ENCODE measurements at regions not wholly inside any gene's neighbourhood (a gene's known extent, or its start where the extent isn't known, plus 50 kb on each side); places are given as distances from the start of the nearest gene placed in this dataset.
"Not testable (repeated sequence)": the region's sequence is repeated elsewhere in the genome, so short reads cannot be mapped to it uniquely, and the experiment has no call there.

GRCh38 chr1:68919075-68919474 lies 422.2 kb upstream of the DEPDC1 start:
- WGBS (ENCODE audit: extremely low coverage, insufficient coverage, insufficient read length): no CpG with 5 or more reads among the region's 1 CpG
- H2AK5ac ChIP-seq (ENCODE audit: low read length): no peak overlapping the region
- H2AFZ ChIP-seq (ENCODE audit: insufficient read depth, low read length, poor library complexity): no peak overlapping the region
- H3K36me3 ChIP-seq (ENCODE audit: control insufficient read depth in 1 of 2, insufficient read depth in 2 of 2, low read length in 2 of 2): no peaks in the 10 kb centered on the region
- no peak overlapping the region for H2BK120ac ChIP-seq (ENCODE audit: insufficient read depth, low read length, poor library complexity)
- H3K4ac ChIP-seq (ENCODE audit: low read depth, low read length): no peak overlapping the region
- no peak overlapping the region for H4K12ac ChIP-seq (ENCODE audit: low read depth, low read length)
- no peaks in the 10 kb centered on the region for H3K79me1 ChIP-seq (ENCODE audit: low read length)
- no peak overlapping the region for H3K18ac ChIP-seq (ENCODE audit: low read length)
- DNase-seq: no peak
- H4K8ac ChIP-seq (ENCODE audit: low read depth, low read length): no peak overlapping the region
- no peak overlapping the region for H3K27ac ChIP-seq (ENCODE audit: low read depth, low read length)
- no peak overlapping the region for H3K14ac ChIP-seq (ENCODE audit: low read length)
- no peaks in the 10 kb centered on the region for H3K4me1 ChIP-seq (ENCODE audit: control insufficient read depth in 1 of 2, insufficient read depth in 2 of 2, low read length in 2 of 2)
- no peak overlapping the region for H4K91ac ChIP-seq (ENCODE audit: low read depth, low read length)
- no peak overlapping the region for H3K4me2 ChIP-seq (ENCODE audit: low read length)
- no peaks in the 10 kb centered on the region for H3K27me3 ChIP-seq (ENCODE audit: insufficient read depth, low read length)
- no peak overlapping the region for H3K9ac ChIP-seq (ENCODE audit: low read length)
- no peak overlapping the region for H3K23ac ChIP-seq (ENCODE audit: low read length)
- H3K79me2 ChIP-seq (ENCODE audit: control insufficient read depth, insufficient read depth, low read length, poor library complexity): no peaks in the 10 kb centered on the region
- H2BK12ac ChIP-seq (ENCODE audit: low read length): no peak overlapping the region
- no peak overlapping the region for H2BK5ac ChIP-seq (ENCODE audit: low read depth, low read length, poor library complexity)
- no peaks in the 10 kb centered on the region for H3K9me3 ChIP-seq (ENCODE audit: insufficient read depth, low read depth, low read length)
- H3K4me3 ChIP-seq (ENCODE audit: low read depth, low read length): no peak overlapping the region

GRCh38 chr1:68923475-68924088 lies 426.7 kb upstream of the DEPDC1 start:
- H2AFZ ChIP-seq (ENCODE audit: insufficient read depth, low read length, poor library complexity); H3K27me3 ChIP-seq (ENCODE audit: insufficient read depth, low read length); H3K4me3 ChIP-seq (ENCODE audit: low read depth, low read length); DNase-seq; H3K79me1 ChIP-seq (ENCODE audit: low read length); H3K9ac ChIP-seq (ENCODE audit: low read length); H3K27ac ChIP-seq (ENCODE audit: low read depth, low read length); H3K4me2 ChIP-seq (ENCODE audit: low read length); H3K9me3 ChIP-seq (ENCODE audit: insufficient read depth, low read depth, low read length); H3K4ac ChIP-seq (ENCODE audit: low read depth, low read length); H3K14ac ChIP-seq (ENCODE audit: low read length); H4K12ac ChIP-seq (ENCODE audit: low read depth, low read length); H4K91ac ChIP-seq (ENCODE audit: low read depth, low read length); H3K23ac ChIP-seq (ENCODE audit: low read length); H2BK120ac ChIP-seq (ENCODE audit: insufficient read depth, low read length, poor library complexity); H3K79me2 ChIP-seq (ENCODE audit: control insufficient read depth, insufficient read depth, low read length, poor library complexity); H2AK5ac ChIP-seq (ENCODE audit: low read length); H2BK12ac ChIP-seq (ENCODE audit: low read length); H3K4me1 ChIP-seq (ENCODE audit: control insufficient read depth in 1 of 2, insufficient read depth in 2 of 2, low read length in 2 of 2); H3K36me3 ChIP-seq (ENCODE audit: control insufficient read depth in 1 of 2, insufficient read depth in 2 of 2, low read length in 2 of 2); H3K18ac ChIP-seq (ENCODE audit: low read length); H4K8ac ChIP-seq (ENCODE audit: low read depth, low read length); H2BK5ac ChIP-seq (ENCODE audit: low read depth, low read length, poor library complexity): not testable (repeated sequence)
- WGBS (ENCODE audit: extremely low coverage, insufficient coverage, insufficient read length): no CpG with 5 or more reads among the region's 30 CpGs

GRCh38 chr1:68930101-68930500 lies 433.2 kb upstream of the DEPDC1 start:
- Histone ChIP-seq H3K9me3 (ENCODE audit: insufficient read depth, low read depth, low read length) (no peaks in the 10 kb centered on the region), H2AK5ac (ENCODE audit: low read length) (no peak overlapping the region), H3K23ac (ENCODE audit: low read length) (no peak overlapping the region), H2AFZ (ENCODE audit: insufficient read depth, low read length, poor library complexity) (no peak overlapping the region), H2BK12ac (ENCODE audit: low read length) (no peak overlapping the region), H3K4me2 (ENCODE audit: low read length) (no peak overlapping the region), H2BK120ac (ENCODE audit: insufficient read depth, low read length, poor library complexity) (no peak overlapping the region), H4K12ac (ENCODE audit: low read depth, low read length) (no peak overlapping the region), H3K27me3 (ENCODE audit: insufficient read depth, low read length) (no peaks in the 10 kb centered on the region), H3K4ac (ENCODE audit: low read depth, low read length) (no peak overlapping the region), H3K9ac (ENCODE audit: low read length) (no peak overlapping the region), H3K79me1 (ENCODE audit: low read length) (no peaks in the 10 kb centered on the region), H3K27ac (ENCODE audit: low read depth, low read length) (no peak overlapping the region), H3K4me3 (ENCODE audit: low read depth, low read length) (no peak overlapping the region), H4K8ac (ENCODE audit: low read depth, low read length) (no peak overlapping the region), H4K91ac (ENCODE audit: low read depth, low read length) (no peak overlapping the region), H3K14ac (ENCODE audit: low read length) (no peak overlapping the region), H3K36me3 (ENCODE audit: control insufficient read depth in 1 of 2, insufficient read depth in 2 of 2, low read length in 2 of 2) (no peaks in the 10 kb centered on the region), H2BK5ac (ENCODE audit: low read depth, low read length, poor library complexity) (no peak overlapping the region), H3K79me2 (ENCODE audit: control insufficient read depth, insufficient read depth, low read length, poor library complexity) (no peaks in the 10 kb centered on the region), H3K4me1 (ENCODE audit: control insufficient read depth in 1 of 2, insufficient read depth in 2 of 2, low read length in 2 of 2) (no peaks in the 10 kb centered on the region), H3K18ac (ENCODE audit: low read length) (no peak overlapping the region)
- no CpG with 5 or more reads among the region's 1 CpG for WGBS (ENCODE audit: extremely low coverage, insufficient coverage, insufficient read length)
- DNase-seq: no peak

DNA sequence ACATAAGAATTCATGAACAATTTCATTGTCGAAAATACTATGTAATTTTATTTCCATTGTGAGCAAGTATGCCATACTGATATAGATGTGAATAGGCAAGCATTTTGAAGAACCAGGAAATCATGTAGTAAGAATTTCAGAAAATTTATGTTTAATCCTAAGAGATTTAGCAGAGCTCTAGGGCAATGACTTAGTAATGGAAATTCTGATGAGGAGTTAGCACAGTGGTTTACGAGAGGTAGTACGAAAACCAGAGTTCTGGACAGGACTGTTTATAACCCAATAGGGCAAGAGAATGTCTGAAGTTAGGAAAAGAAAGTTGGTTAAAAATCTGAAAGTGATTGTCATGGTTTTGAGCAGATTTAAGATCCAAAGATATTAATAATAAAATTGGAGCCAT lies 439.6 kb upstream of the DEPDC1 start:
- no CpG with 5 or more reads among the region's 3 CpGs for WGBS (ENCODE audit: extremely low coverage, insufficient coverage, insufficient read length)
- H3K27me3 ChIP-seq (ENCODE audit: insufficient read depth, low read length): no peaks in the 10 kb centered on the region

More for the DNA sequence above, 439.6 kb upstream of the DEPDC1 start:
- Histone ChIP-seq H3K4me2 (ENCODE audit: low read length) (no peak overlapping the region), H3K79me2 (ENCODE audit: control insufficient read depth, insufficient read depth, low read length, poor library complexity) (no peaks in the 10 kb centered on the region), H3K9ac (ENCODE audit: low read length) (no peak overlapping the region), H2BK5ac (ENCODE audit: low read depth, low read length, poor library complexity) (no peak overlapping the region), H3K18ac (ENCODE audit: low read length) (no peak overlapping the region), H3K36me3 (ENCODE audit: control insufficient read depth in 1 of 2, insufficient read depth in 2 of 2, low read length in 2 of 2) (no peaks in the 10 kb centered on the region), H3K79me1 (ENCODE audit: low read length) (no peaks in the 10 kb centered on the region), H4K12ac (ENCODE audit: low read depth, low read length) (no peak overlapping the region), H3K9me3 (ENCODE audit: insufficient read depth, low read depth, low read length) (no peaks in the 10 kb centered on the region), H4K91ac (ENCODE audit: low read depth, low read length) (no peak overlapping the region), H3K4me3 (ENCODE audit: low read depth, low read length) (no peak overlapping the region), H3K27ac (ENCODE audit: low read depth, low read length) (no peak overlapping the region), H4K8ac (ENCODE audit: low read depth, low read length) (no peak overlapping the region), H2AK5ac (ENCODE audit: low read length) (no peak overlapping the region), H3K23ac (ENCODE audit: low read length) (no peak overlapping the region), H3K4me1 (ENCODE audit: control insufficient read depth in 1 of 2, insufficient read depth in 2 of 2, low read length in 2 of 2) (no peaks in the 10 kb centered on the region), H2BK12ac (ENCODE audit: low read length) (no peak overlapping the region), H2BK120ac (ENCODE audit: insufficient read depth, low read length, poor library complexity) (no peak overlapping the region), H3K4ac (ENCODE audit: low read depth, low read length) (no peak overlapping the region), H3K14ac (ENCODE audit: low read length) (no peak overlapping the region), H2AFZ (ENCODE audit: insufficient read depth, low read length, poor library complexity) (no peak overlapping the region)
- DNase-seq: no peak

Data from trophoblast cell (in vitro differentiated cells and primary cell).